GM12878 (cell line): ENCODE measurements at regions not wholly inside any gene's neighbourhood (a gene's known extent, or its start where the extent isn't known, plus 50 kb on each side); places are given as distances from the start of the nearest gene placed in this dataset.

ENCODE experiments used
- ATAC-seq: fragments of 200-7000 bp; cut with Tn5 transposase; 3 replicates; pipeline ENCODE4 v1.9.1; 2020; ENCODE audit warnings: mild to moderate bottlenecking, moderate library complexity
- BruUV-seq: library from RNA; stranded (reverse); fragments of 400-500 nt; replicated peaks from 2 replicates; lab custom pipeline; 2021; lab: Mats Ljungman, UMichigan
- CTCF ChIA-PET: fragments of 300-600 bp; sonication (Branson Sonifier 250); formaldehyde crosslinking; extraction: SDS; loops from one replicate; lab custom pipeline; 2021; ENCODE audit warnings: inconsistent platforms; lab: Yijun Ruan, JAX
- POLR2A ChIA-PET: fragments of 350-600 bp; formaldehyde crosslinking; extraction: SDS; loops from one replicate; lab custom pipeline; 2021; ENCODE audit warnings: inconsistent platforms; lab: Charles Lee
- RAD21 ChIA-PET: fragments of 300-600 bp; sonication (Branson Sonifier 250); formaldehyde crosslinking; loops from one replicate; lab custom pipeline; 2023; ENCODE audit warnings: antibody characterized with exemption; ENCODE audit not compliant: unreplicated experiment; lab: Charles Lee
- SMC1A ChIA-PET: fragments of 300-600 bp; sonication (Branson Sonifier 250); formaldehyde crosslinking; loops from one replicate; lab custom pipeline; 2023; ENCODE audit not compliant: unreplicated experiment, uncharacterized antibody; lab: Charles Lee
- DNase-seq: peaks from one replicate; pipeline ENCODE4 v3.0.0-alpha.2; 2011; ENCODE audit warnings: low read depth, low spot score
- FAIRE-seq: peaks from 3 replicates; lab custom pipeline; 2011; peaks lifted over from hg19 to GRCh38; lab: Jason Lieb, UNC
- H2AFZ ChIP-seq: 2 replicates; pipeline ENCODE4 v1.6.0; 2011; ENCODE audit warnings: low read depth, low read length, control low read depth; ENCODE audit not compliant: control insufficient read depth
- H3K27ac ChIP-seq: 2 replicates; pipeline ENCODE4 v1.5.1; 2011; ENCODE audit warnings: control low read depth; ENCODE audit not compliant: control insufficient read depth, insufficient read depth
- H3K27me3 ChIP-seq, 2 experiments: replicated peaks in 1 of 2; 2 replicates each; pipeline versions ENCODE4 v1.6.0 to v1.6.1; 2011; ENCODE audit warnings: low read length in 1 of 2; ENCODE audit not compliant: control insufficient read depth in 2 of 2, insufficient read depth in 2 of 2
- H3K36me3 ChIP-seq, 2 experiments: 2 replicates each; pipeline ENCODE4 v1.5.1; 2011; ENCODE audit warnings: low read length in 1 of 2; ENCODE audit not compliant: control insufficient read depth in 2 of 2, insufficient read depth in 2 of 2
- H3K4me1 ChIP-seq: 2 replicates; pipeline ENCODE4 v1.6.1; 2011; ENCODE audit warnings: mild to moderate bottlenecking, low read length, moderate library complexity, mixed read lengths; ENCODE audit not compliant: control insufficient read depth, insufficient read depth
- H3K4me2 ChIP-seq: 2 replicates; pipeline ENCODE4 v1.6.0; 2011; ENCODE audit warnings: control low read depth; ENCODE audit not compliant: control insufficient read depth, insufficient read depth
- H3K4me3 ChIP-seq: fragments of 200-600 bp; sonication (generic); 2 replicates; pipeline ENCODE4 v1.5.1; 2016
- H3K79me2 ChIP-seq: 2 replicates; pipeline ENCODE4 v1.6.0; 2011; ENCODE audit warnings: low read length; ENCODE audit not compliant: control insufficient read depth, insufficient read depth
- H3K9ac ChIP-seq: 2 replicates; pipeline ENCODE4 v1.8.0; 2011; ENCODE audit warnings: low read length, control low read depth, mixed read lengths; ENCODE audit not compliant: control insufficient read depth, insufficient read depth
- H3K9me3 ChIP-seq: replicated peaks from 3 replicates; pipeline ENCODE4 v1.5.1; 2011; ENCODE audit warnings: mild to moderate bottlenecking, low read length; ENCODE audit not compliant: control insufficient read depth, insufficient read depth
- H4K20me1 ChIP-seq: 2 replicates; pipeline ENCODE4 v1.6.0; 2011; ENCODE audit not compliant: control insufficient read depth, insufficient read depth
- CEBPB ChIP-seq, 2 experiments: fragments of 150-350 bp in 1 of 2; IDR thresholded peaks; 2 replicates each; pipeline ENCODE4 v1.6.1; 2012 to 2014; ENCODE audit warnings: low read depth in 2 of 2, low read length in 2 of 2, borderline replicate concordance in 1 of 2, inconsistent platforms in 1 of 2
- CREB1 ChIP-seq: IDR thresholded peaks from 2 replicates; pipeline ENCODE4 v1.6.1; 2012; ENCODE audit warnings: low read depth, mild to moderate bottlenecking, inconsistent platforms
- EGR1 ChIP-seq, 2 experiments: IDR thresholded peaks; 1 replicate in 1 of 2; 2 replicates in 1 of 2; pipeline ENCODE4 v1.6.1; 2011 to 2012; ENCODE audit warnings: low read depth in 2 of 2, low read length in 2 of 2, borderline replicate concordance in 1 of 2, mild to moderate bottlenecking in 1 of 2, moderate library complexity in 1 of 2
- NBN ChIP-seq: fragments of 450-650 bp; IDR thresholded peaks from 2 replicates; pipeline ENCODE4 v1.6.1; 2016
- NFYB ChIP-seq: IDR thresholded peaks from 2 replicates; pipeline ENCODE4 v1.6.1; 2011; ENCODE audit warnings: low read depth, mild to moderate bottlenecking, low read length, improper control_type of control experiment, moderate library complexity; ENCODE audit not compliant: insufficient read depth
- PAX8 ChIP-seq: fragments of 450-650 bp; IDR thresholded peaks from 2 replicates; pipeline ENCODE4 v1.6.1; 2017; ENCODE audit warnings: mild to moderate bottlenecking, moderate library complexity
- RBBP5 ChIP-seq: fragments of 200-600 bp; sonication (generic); conservative IDR thresholded peaks from 2 replicates; pipeline ENCODE4 v1.6.1; 2016
- SUPT20H ChIP-seq: IDR thresholded peaks from 2 replicates; pipeline ENCODE4 v1.6.1; 2011; ENCODE audit warnings: low read depth, mild to moderate bottlenecking, low read length, moderate library complexity, borderline replicate concordance; ENCODE audit not compliant: control insufficient read depth
- WGBS: methylation state at CpG from one replicate; pipeline ENCODE4 v1.1.6; 2016; ENCODE audit warnings: low lambda C conversion rate; ENCODE audit not compliant: insufficient replicate concordance, insufficient coverage; ENCODE audit errors: missing lambda C conversion rate; 5-methylcytosine and 5-hydroxymethylcytosine counted together
- in situ Hi-C: fragments of 300-500 bp; cut with MboI; formaldehyde crosslinking; loops from 9 replicates; pipeline ENCODE4 v1.14.3; 2018; ENCODE audit warnings: mixed read lengths
- intact Hi-C: fragments of 100-400 bp; cut with micrococcal nuclease; formaldehyde crosslinking; loops from one replicate; pipeline ENCODE4 v1.14.2; 2022; ENCODE audit not compliant: unreplicated experiment
- TF ChIP-seq, protein P1 (sequence below): fragments of 450-650 bp; IDR thresholded peaks from 2 replicates; pipeline ENCODE4 v1.6.1; 2017; ENCODE audit warnings: low read depth, mild to moderate bottlenecking, moderate library complexity
- TF ChIP-seq, protein P2 (sequence below): fragments of 450-650 bp; IDR thresholded peaks from 2 replicates; pipeline ENCODE4 v1.6.1; 2017; ENCODE audit warnings: mild to moderate bottlenecking, low read depth, inconsistent platforms; ENCODE audit not compliant: poor library complexity, severe bottlenecking

DNA sequence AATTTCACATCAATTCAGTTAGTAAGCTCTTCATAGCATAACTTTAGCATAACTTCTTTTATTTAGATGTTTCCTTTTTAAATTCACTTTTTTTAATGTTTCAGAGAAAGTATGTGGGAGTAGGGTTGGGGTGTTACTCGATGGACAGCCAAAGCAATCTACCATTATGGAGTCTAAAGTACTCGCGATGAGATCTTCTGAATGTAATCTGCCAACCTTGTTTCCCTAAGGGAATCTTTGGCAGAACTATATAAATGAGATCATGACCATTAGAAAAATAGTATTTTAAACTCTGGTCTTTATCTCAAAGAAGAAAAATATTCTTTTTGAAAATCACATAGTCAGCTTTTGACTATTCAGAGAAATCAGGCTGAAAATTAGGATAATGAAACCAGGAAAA, 103.9 kb downstream of the BBS10 start (continued):
- no peak for TF ChIP-seq CEBPB (IDR thresholded peaks at IDR 0.05; ENCODE audit: borderline replicate concordance in 1 of 2, low read depth in 2 of 2, low read length in 2 of 2)
- TF ChIP-seq CREB1 = no peak
- TF ChIP-seq PAX8 = no peak
- TF ChIP-seq, all 136 proteins: peak for 0

DNA sequence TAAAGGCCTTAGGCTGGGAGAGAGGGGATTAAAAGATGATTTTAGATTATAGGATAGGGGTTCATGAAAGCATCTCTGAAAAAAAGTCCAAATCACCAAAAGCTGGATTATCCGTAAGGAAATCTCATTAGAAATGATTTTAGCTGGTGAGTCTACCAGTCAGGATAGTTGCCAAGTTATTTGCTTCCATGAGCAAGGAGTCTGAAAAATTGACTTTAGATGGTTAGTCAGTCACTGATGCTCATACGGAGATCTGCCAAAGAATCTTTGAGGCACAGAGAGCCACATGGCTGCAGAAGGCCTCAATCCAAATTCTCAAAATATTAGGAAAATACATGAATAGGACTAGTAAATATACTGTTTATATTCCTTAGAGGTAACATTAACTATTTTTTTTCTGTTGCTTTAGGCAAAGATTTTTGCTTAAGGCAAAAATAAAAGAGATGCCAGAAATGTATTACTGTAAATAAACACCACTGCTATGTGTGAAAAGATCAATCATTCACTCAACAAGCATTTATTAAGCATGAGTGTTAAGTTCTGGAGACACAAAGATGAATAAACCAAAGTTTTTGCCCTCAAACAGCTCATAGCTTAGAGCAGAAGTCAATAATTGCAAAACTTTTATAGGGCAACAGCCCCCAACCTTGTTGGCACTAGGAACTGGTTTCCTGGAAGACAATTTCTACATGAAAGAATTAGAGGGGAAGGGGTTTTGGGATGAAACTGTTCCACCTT, 105.2 kb downstream of the BBS10 start:
- no peak for ATAC-seq
- no peak for DNase-seq
- TF ChIP-seq SUPT20H = no peak
- TF ChIP-seq EGR1 (IDR thresholded peaks at IDR 0.05; ENCODE audit: borderline replicate concordance in 1 of 2, low read depth in 2 of 2, low read length in 2 of 2) = no peak
- TF ChIP-seq, protein P1, sequence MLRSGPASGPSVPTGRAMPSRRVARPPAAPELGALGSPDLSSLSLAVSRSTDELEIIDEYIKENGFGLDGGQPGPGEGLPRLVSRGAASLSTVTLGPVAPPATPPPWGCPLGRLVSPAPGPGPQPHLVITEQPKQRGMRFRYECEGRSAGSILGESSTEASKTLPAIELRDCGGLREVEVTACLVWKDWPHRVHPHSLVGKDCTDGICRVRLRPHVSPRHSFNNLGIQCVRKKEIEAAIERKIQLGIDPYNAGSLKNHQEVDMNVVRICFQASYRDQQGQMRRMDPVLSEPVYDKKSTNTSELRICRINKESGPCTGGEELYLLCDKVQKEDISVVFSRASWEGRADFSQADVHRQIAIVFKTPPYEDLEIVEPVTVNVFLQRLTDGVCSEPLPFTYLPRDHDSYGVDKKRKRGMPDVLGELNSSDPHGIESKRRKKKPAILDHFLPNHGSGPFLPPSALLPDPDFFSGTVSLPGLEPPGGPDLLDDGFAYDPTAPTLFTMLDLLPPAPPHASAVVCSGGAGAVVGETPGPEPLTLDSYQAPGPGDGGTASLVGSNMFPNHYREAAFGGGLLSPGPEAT = no peak
- no peak for TF ChIP-seq NFYB
- no peak for TF ChIP-seq NBN
- TF ChIP-seq, protein P2, sequence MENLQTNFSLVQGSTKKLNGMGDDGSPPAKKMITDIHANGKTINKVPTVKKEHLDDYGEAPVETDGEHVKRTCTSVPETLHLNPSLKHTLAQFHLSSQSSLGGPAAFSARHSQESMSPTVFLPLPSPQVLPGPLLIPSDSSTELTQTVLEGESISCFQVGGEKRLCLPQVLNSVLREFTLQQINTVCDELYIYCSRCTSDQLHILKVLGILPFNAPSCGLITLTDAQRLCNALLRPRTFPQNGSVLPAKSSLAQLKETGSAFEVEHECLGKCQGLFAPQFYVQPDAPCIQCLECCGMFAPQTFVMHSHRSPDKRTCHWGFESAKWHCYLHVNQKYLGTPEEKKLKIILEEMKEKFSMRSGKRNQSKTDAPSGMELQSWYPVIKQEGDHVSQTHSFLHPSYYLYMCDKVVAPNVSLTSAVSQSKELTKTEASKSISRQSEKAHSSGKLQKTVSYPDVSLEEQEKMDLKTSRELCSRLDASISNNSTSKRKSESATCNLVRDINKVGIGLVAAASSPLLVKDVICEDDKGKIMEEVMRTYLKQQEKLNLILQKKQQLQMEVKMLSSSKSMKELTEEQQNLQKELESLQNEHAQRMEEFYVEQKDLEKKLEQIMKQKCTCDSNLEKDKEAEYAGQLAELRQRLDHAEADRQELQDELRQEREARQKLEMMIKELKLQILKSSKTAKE = no peak
- no peak for TF ChIP-seq RBBP5
- Histone ChIP-seq H3K4me2 (no peak overlapping the region), H3K9me3 (no peaks in the 10 kb centered on the region), H3K27ac (no peak overlapping the region), H3K27me3 (no peaks in the 10 kb centered on the region), H3K4me3 (no peak overlapping the region), H3K9ac (no peak overlapping the region), H3K4me1 (no peaks in the 10 kb centered on the region), H4K20me1 (no peaks in the 10 kb centered on the region), H3K79me2 (no peaks in the 10 kb centered on the region), H2AFZ (no peak overlapping the region), H3K36me3 (no peaks in the 10 kb centered on the region)
- RAD21 ChIA-PET = no interaction called here
- FAIRE-seq = no peak
- POLR2A ChIA-PET = no interaction called here
- SMC1A ChIA-PET = no interaction called here
- no TSS peak for BruUV-seq
- in situ Hi-C loops = no loop called here
- intact Hi-C loops = no loop called here
- WGBS = 98% methylated on average over 2 of the region's 2 CpGs
- CTCF ChIA-PET = no interaction called here
